Colonic mucosa (tissue), 4 donors: ENCODE measurements at regions not wholly inside any gene's neighbourhood (a gene's known extent, or its start where the extent isn't known, plus 50 kb on each side); places are given as distances from the start of the nearest gene placed in this dataset.

Source experiments
- DNase-seq: peaks from one replicate; pipeline ENCODE4 v3.0.0-alpha.2; 2020
- H3K27ac ChIP-seq: fragments of 200-600 bp; one replicate; pipeline ENCODE4 v1.8.0; 2021
- H3K27me3 ChIP-seq: fragments of 200-600 bp; one replicate; pipeline ENCODE4 v1.8.0; 2021
- H3K36me3 ChIP-seq: fragments of 200-600 bp; one replicate; pipeline ENCODE4 v1.8.0; 2021
- H3K4me1 ChIP-seq: fragments of 200-600 bp; one replicate; pipeline ENCODE4 v1.8.0; 2021; ENCODE audit warnings: mild to moderate bottlenecking
- H3K4me3 ChIP-seq: fragments of 200-600 bp; one replicate; pipeline ENCODE4 v1.8.0; 2021
- H3K9ac ChIP-seq, 2 donors: one replicate each; pipeline ENCODE4 v1.7.0; 2013; ENCODE audit warnings: control low read depth in 2 of 2, low read depth in 2 of 2, low read length in 2 of 2
- H3K9me3 ChIP-seq: fragments of 200-600 bp; one replicate; pipeline ENCODE4 v1.8.0; 2021
- CTCF ChIP-seq: fragments of 200-600 bp; IDR thresholded peaks from one replicate; pipeline ENCODE4 v1.8.0; 2022; ENCODE audit warnings: antibody characterized with exemption, mild to moderate bottlenecking
- intact Hi-C: fragments of 100-400 bp; cut with DNase I; formaldehyde crosslinking; loops from one replicate; pipeline ENCODE4 v1.14.1; 2022
- donor health status: healthy.
- donor health status: DM: no; HTN: no; CAD: no.
- donor health status: DM: no; HTN: no; CAD: no.

- Histone ChIP-seq H3K36me3 (no peaks in the 10 kb centered on the region), H3K9me3 (no peaks in the 10 kb centered on the region), H3K9ac (no peak overlapping the region), H3K27me3 (no peaks in the 10 kb centered on the region), H3K4me1 (no peaks in the 10 kb centered on the region), H3K27ac (no peak overlapping the region), H3K4me3 (no peak overlapping the region)
- no peak for DNase-seq
- intact Hi-C loops: no loop called here
- no peak for TF ChIP-seq CTCF
Observed at GRCh38 chr11:115707180-115707905, 203.1 kb upstream of the CADM1 start.

- H3K4me1 ChIP-seq: no peaks in the 10 kb centered on the region
- no peaks in the 10 kb centered on the region for H3K27me3 ChIP-seq
- H3K36me3 ChIP-seq: no peaks in the 10 kb centered on the region
- H3K4me3 ChIP-seq: no peak overlapping the region
- no peaks in the 10 kb centered on the region for H3K9me3 ChIP-seq
- DNase-seq: no peak
- no peak overlapping the region for H3K9ac ChIP-seq
- no peak overlapping the region for H3K27ac ChIP-seq
- intact Hi-C loops: no loop called here
- no peak for TF ChIP-seq CTCF
Observed at GRCh38 chr11:115706626-115707135, 202.5 kb upstream of the CADM1 start.

- intact Hi-C loops: no loop called here
Observed at GRCh38 chr11:115705200-115705599, 201.0 kb upstream of the CADM1 start.

GRCh38 chr11:115700981-115701875 is 197.0 kb upstream of the CADM1 start:
- intact Hi-C loops: no loop called here
- H3K9ac ChIP-seq: no peak overlapping the region
- H3K4me1 ChIP-seq: no peaks in the 10 kb centered on the region
- no peaks in the 10 kb centered on the region for H3K9me3 ChIP-seq
- H3K4me3 ChIP-seq: no peak overlapping the region
- no peaks in the 10 kb centered on the region for H3K27me3 ChIP-seq
- no peak for TF ChIP-seq CTCF
- no peak overlapping the region for H3K27ac ChIP-seq
- no peak for DNase-seq
- no peaks in the 10 kb centered on the region for H3K36me3 ChIP-seq

More at GRCh38 chr11:115705200-115705599, 201.0 kb upstream of the CADM1 start:
- no peaks in the 10 kb centered on the region for H3K36me3 ChIP-seq
- no peaks in the 10 kb centered on the region for H3K27me3 ChIP-seq
- DNase-seq: no peak
- no peak overlapping the region for H3K27ac ChIP-seq
- no peaks in the 10 kb centered on the region for H3K9me3 ChIP-seq
- no peak for TF ChIP-seq CTCF
- H3K4me1 ChIP-seq: no peaks in the 10 kb centered on the region
- H3K4me3 ChIP-seq: no peak overlapping the region
- H3K9ac ChIP-seq: no peak overlapping the region

GRCh38 chr11:115700496-115700895 is 196.3 kb upstream of the CADM1 start:
- Histone ChIP-seq H3K4me3 (no peak overlapping the region), H3K27me3 (no peaks in the 10 kb centered on the region), H3K27ac (no peak overlapping the region), H3K4me1 (no peaks in the 10 kb centered on the region), H3K9ac (no peak overlapping the region), H3K36me3 (no peaks in the 10 kb centered on the region), H3K9me3 (no peaks in the 10 kb centered on the region)
- no peak for DNase-seq
- no peak for TF ChIP-seq CTCF
- intact Hi-C loops: no loop called here
